AG09319 (cell line): ENCODE measurements at regions not wholly inside any gene's neighbourhood (a gene's known extent, or its start where the extent isn't known, plus 50 kb on each side); places are given as distances from the start of the nearest gene placed in this dataset.

Source experiments
- DNase-seq: peaks from one replicate; pipeline ENCODE4 v3.0.0-alpha.2; 2010; ENCODE audit warnings: low read depth; ENCODE audit errors: extremely low read depth
- CTCF ChIP-seq: IDR thresholded peaks from 2 replicates; pipeline ENCODE4 v1.5.1; 2011; ENCODE audit warnings: low read depth, mild to moderate bottlenecking, inconsistent platforms, low read length, moderate library complexity

GRCh38 chr6:150670311-150670710, 70.6 kb downstream of the PLEKHG1 start:
- no peak for DNase-seq
- TF ChIP-seq CTCF = no peak

- DNase-seq = no peak
- TF ChIP-seq CTCF = no peak
These were observed 73.1 kb downstream of the PLEKHG1 start for GRCh38 chr6:150672800-150673199.

GRCh38 chr6:150673720-150674346, 74.1 kb downstream of the PLEKHG1 start:
- DNase-seq = no peak
- TF ChIP-seq CTCF = no peak

GRCh38 chr6:150676344-150676743, 76.7 kb downstream of the PLEKHG1 start:
- no peak for DNase-seq
- no peak for TF ChIP-seq CTCF

GRCh38 chr6:150676772-150677171, 77.1 kb downstream of the PLEKHG1 start:
- TF ChIP-seq CTCF = no peak
- DNase-seq = no peak

- DNase-seq = no peak
- no peak for TF ChIP-seq CTCF
These were observed 80.8 kb downstream of the PLEKHG1 start for GRCh38 chr6:150680510-150680909.

- no peak for TF ChIP-seq CTCF
- no peak for DNase-seq
These were observed 82.1 kb downstream of the PLEKHG1 start for GRCh38 chr6:150681578-150682395.
